ENCODE measurements at regions not wholly inside any gene's neighbourhood (a gene's known extent, or its start where the extent isn't known, plus 50 kb on each side); places are given as distances from the start of the nearest gene placed in this dataset.

DNA sequence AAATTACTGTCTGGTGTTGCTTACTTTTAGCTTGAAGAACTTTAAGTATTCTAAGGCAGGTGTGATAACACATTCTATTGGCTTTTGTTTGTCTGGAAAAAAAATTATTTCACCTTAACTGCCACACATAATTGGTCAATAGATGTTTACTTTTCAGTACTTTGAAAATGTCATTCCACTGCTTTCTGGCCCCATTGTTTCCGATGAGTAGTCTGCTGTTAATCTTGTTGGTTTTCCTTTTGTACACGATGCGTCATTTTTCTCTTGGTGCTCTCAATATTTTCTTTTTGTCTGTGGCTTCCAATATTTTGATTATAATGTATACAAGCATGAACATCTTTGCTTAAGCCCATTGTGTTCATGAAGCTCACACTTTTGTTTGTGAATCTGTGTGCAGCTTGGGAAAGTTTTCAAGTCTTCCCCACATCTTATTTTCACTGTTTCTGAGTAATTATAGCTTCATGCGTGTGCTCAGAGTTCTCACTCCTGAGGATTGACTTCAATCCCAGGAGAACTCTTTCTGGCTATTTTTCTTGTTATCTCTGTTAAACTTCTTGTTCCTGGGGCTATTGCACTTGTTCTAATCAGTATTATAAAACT is 664.7 kb downstream of the IGSF11 start:
- Histone ChIP-seq H3K4ac (ENCODE audit: low read depth, low read length) (no peak overlapping the region), H3K79me1 (ENCODE audit: low read length) (no peaks in the 10 kb centered on the region), H3K36me3 (ENCODE audit: control insufficient read depth in 1 of 2, insufficient read depth in 2 of 2, low read length in 2 of 2) (no peaks in the 10 kb centered on the region), H3K18ac (ENCODE audit: low read length) (no peak overlapping the region), H4K12ac (ENCODE audit: low read depth, low read length) (no peak overlapping the region), H3K4me1 (ENCODE audit: control insufficient read depth in 1 of 2, insufficient read depth in 2 of 2, low read length in 2 of 2) (no peaks in the 10 kb centered on the region), H3K23ac (ENCODE audit: low read length) (no peak overlapping the region), H3K79me2 (ENCODE audit: control insufficient read depth, insufficient read depth, low read length, poor library complexity) (no peaks in the 10 kb centered on the region), H3K14ac (ENCODE audit: low read length) (no peak overlapping the region), H2BK12ac (ENCODE audit: low read length) (no peak overlapping the region), H3K4me2 (ENCODE audit: low read length) (no peak overlapping the region), H2AK5ac (ENCODE audit: low read length) (no peak overlapping the region), H3K9me3 (ENCODE audit: insufficient read depth, low read depth, low read length) (peaks cover 1% of the 10 kb centered on the region), H4K8ac (ENCODE audit: low read depth, low read length) (no peak overlapping the region), H2BK120ac (ENCODE audit: insufficient read depth, low read length, poor library complexity) (no peak overlapping the region), H2AFZ (ENCODE audit: insufficient read depth, low read length, poor library complexity) (no peak overlapping the region), H3K27me3 (ENCODE audit: insufficient read depth, low read length) (no peaks in the 10 kb centered on the region), H3K9ac (ENCODE audit: low read length) (no peak overlapping the region), H4K91ac (ENCODE audit: low read depth, low read length) (no peak overlapping the region), H3K4me3 (ENCODE audit: low read depth, low read length) (no peak overlapping the region), H2BK5ac (ENCODE audit: low read depth, low read length, poor library complexity) (no peak overlapping the region), H3K27ac (ENCODE audit: low read depth, low read length) (no peak overlapping the region)
- no CpG with 5 or more reads among the region's 4 CpGs for WGBS (ENCODE audit: extremely low coverage, insufficient coverage, insufficient read length)
- DNase-seq = no peak

DNA sequence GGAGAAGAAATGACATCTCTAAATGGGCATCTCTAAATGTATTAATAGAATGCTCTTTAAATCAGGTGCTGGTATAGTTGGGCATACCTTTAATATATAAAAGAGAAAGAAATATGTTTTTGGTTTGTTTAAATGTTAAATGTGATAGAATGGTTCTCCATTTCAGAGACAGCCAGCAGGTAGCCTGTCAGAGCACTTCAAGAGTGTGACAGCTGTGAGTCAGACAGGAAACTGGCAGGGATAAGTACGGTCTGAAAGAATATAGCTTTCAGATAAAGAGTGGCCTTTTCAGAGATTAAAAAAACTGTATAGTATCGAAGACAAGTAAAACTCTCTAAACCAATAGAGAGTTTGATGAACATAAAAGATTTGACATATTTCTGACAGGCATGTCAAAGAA is 654.1 kb downstream of the IGSF11 start:
- H2AFZ ChIP-seq (ENCODE audit: insufficient read depth, low read length, poor library complexity) = no peak overlapping the region
- H3K79me1 ChIP-seq (ENCODE audit: low read length) = no peaks in the 10 kb centered on the region
- no peak overlapping the region for H3K27ac ChIP-seq (ENCODE audit: low read depth, low read length)
- no peak overlapping the region for H3K4ac ChIP-seq (ENCODE audit: low read depth, low read length)
- H4K8ac ChIP-seq (ENCODE audit: low read depth, low read length) = no peak overlapping the region
- no peak overlapping the region for H2BK5ac ChIP-seq (ENCODE audit: low read depth, low read length, poor library complexity)
- no peak overlapping the region for H3K4me2 ChIP-seq (ENCODE audit: low read length)
- no peak overlapping the region for H4K12ac ChIP-seq (ENCODE audit: low read depth, low read length)
- H3K36me3 ChIP-seq (ENCODE audit: control insufficient read depth in 1 of 2, insufficient read depth in 2 of 2, low read length in 2 of 2) = no peaks in the 10 kb centered on the region
- H2BK120ac ChIP-seq (ENCODE audit: insufficient read depth, low read length, poor library complexity) = no peak overlapping the region
- DNase-seq = no peak
- no peak overlapping the region for H3K4me3 ChIP-seq (ENCODE audit: low read depth, low read length)
- no peak overlapping the region for H2AK5ac ChIP-seq (ENCODE audit: low read length)
- WGBS (ENCODE audit: extremely low coverage, insufficient coverage, insufficient read length) = no CpG with 5 or more reads among the region's 2 CpGs
- H3K79me2 ChIP-seq (ENCODE audit: control insufficient read depth, insufficient read depth, low read length, poor library complexity) = no peaks in the 10 kb centered on the region
- H3K9me3 ChIP-seq (ENCODE audit: insufficient read depth, low read depth, low read length) = no peaks in the 10 kb centered on the region
- H3K27me3 ChIP-seq (ENCODE audit: insufficient read depth, low read length) = no peaks in the 10 kb centered on the region
- H4K91ac ChIP-seq (ENCODE audit: low read depth, low read length) = no peak overlapping the region
- H3K4me1 ChIP-seq (ENCODE audit: control insufficient read depth in 1 of 2, insufficient read depth in 2 of 2, low read length in 2 of 2) = no peaks in the 10 kb centered on the region
- no peak overlapping the region for H3K23ac ChIP-seq (ENCODE audit: low read length)
- no peak overlapping the region for H2BK12ac ChIP-seq (ENCODE audit: low read length)
- no peak overlapping the region for H3K18ac ChIP-seq (ENCODE audit: low read length)
- H3K14ac ChIP-seq (ENCODE audit: low read length) = no peak overlapping the region
- H3K9ac ChIP-seq (ENCODE audit: low read length) = no peak overlapping the region

GRCh38 chr3:118396491-118396890 is 638.2 kb downstream of the IGSF11 start:
- Histone ChIP-seq H2AFZ (ENCODE audit: insufficient read depth, low read length, poor library complexity) (no peak overlapping the region), H3K27me3 (ENCODE audit: insufficient read depth, low read length) (no peaks in the 10 kb centered on the region), H3K4me1 (ENCODE audit: control insufficient read depth in 1 of 2, insufficient read depth in 2 of 2, low read length in 2 of 2) (no peaks in the 10 kb centered on the region), H3K36me3 (ENCODE audit: control insufficient read depth in 1 of 2, insufficient read depth in 2 of 2, low read length in 2 of 2) (no peaks in the 10 kb centered on the region), H3K9me3 (ENCODE audit: insufficient read depth, low read depth, low read length) (no peaks in the 10 kb centered on the region), H3K18ac (ENCODE audit: low read length) (no peak overlapping the region), H2BK5ac (ENCODE audit: low read depth, low read length, poor library complexity) (no peak overlapping the region), H3K9ac (ENCODE audit: low read length) (no peak overlapping the region), H3K23ac (ENCODE audit: low read length) (no peak overlapping the region), H3K79me2 (ENCODE audit: control insufficient read depth, insufficient read depth, low read length, poor library complexity) (no peaks in the 10 kb centered on the region), H2AK5ac (ENCODE audit: low read length) (no peak overlapping the region), H3K4ac (ENCODE audit: low read depth, low read length) (no peak overlapping the region), H2BK12ac (ENCODE audit: low read length) (no peak overlapping the region), H3K27ac (ENCODE audit: low read depth, low read length) (no peak overlapping the region), H4K8ac (ENCODE audit: low read depth, low read length) (no peak overlapping the region), H4K91ac (ENCODE audit: low read depth, low read length) (no peak overlapping the region), H3K14ac (ENCODE audit: low read length) (no peak overlapping the region), H3K79me1 (ENCODE audit: low read length) (no peaks in the 10 kb centered on the region), H2BK120ac (ENCODE audit: insufficient read depth, low read length, poor library complexity) (no peak overlapping the region), H4K12ac (ENCODE audit: low read depth, low read length) (no peak overlapping the region), H3K4me3 (ENCODE audit: low read depth, low read length) (no peak overlapping the region), H3K4me2 (ENCODE audit: low read length) (no peak overlapping the region)
- DNase-seq = no peak
- no CpG with 5 or more reads among the region's 1 CpG for WGBS (ENCODE audit: extremely low coverage, insufficient coverage, insufficient read length)

DNA sequence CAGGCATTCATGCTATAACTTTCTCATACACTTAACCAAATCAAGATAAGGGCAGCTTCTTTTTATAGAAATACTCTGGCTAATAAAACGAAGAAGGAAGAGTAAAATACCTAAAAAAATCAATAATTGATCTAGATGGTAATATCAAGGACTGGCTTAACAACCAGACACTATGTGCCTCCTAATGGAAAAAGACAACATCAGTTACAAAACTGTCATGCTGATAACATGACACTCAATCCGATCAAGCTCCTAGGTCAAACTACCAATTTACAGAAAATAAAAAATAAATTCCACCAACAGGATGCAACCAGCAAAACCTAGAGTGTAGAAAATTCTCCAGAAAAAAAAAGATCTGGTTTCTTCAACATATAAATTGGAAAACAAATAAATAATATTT is 634.6 kb downstream of the IGSF11 start:
- no peak overlapping the region for H3K18ac ChIP-seq (ENCODE audit: low read length)
- no peak overlapping the region for H2BK12ac ChIP-seq (ENCODE audit: low read length)
- H3K36me3 ChIP-seq (ENCODE audit: control insufficient read depth in 1 of 2, insufficient read depth in 2 of 2, low read length in 2 of 2) = no peaks in the 10 kb centered on the region
- H3K4me2 ChIP-seq (ENCODE audit: low read length) = no peak overlapping the region
- no peaks in the 10 kb centered on the region for H3K4me1 ChIP-seq (ENCODE audit: control insufficient read depth in 1 of 2, insufficient read depth in 2 of 2, low read length in 2 of 2)
- no peaks in the 10 kb centered on the region for H3K9me3 ChIP-seq (ENCODE audit: insufficient read depth, low read depth, low read length)
- H3K27me3 ChIP-seq (ENCODE audit: insufficient read depth, low read length) = no peaks in the 10 kb centered on the region
- H2AFZ ChIP-seq (ENCODE audit: insufficient read depth, low read length, poor library complexity) = no peak overlapping the region
- no peak overlapping the region for H3K27ac ChIP-seq (ENCODE audit: low read depth, low read length)
- no peak overlapping the region for H2AK5ac ChIP-seq (ENCODE audit: low read length)
- no CpG with 5 or more reads among the region's 2 CpGs for WGBS (ENCODE audit: extremely low coverage, insufficient coverage, insufficient read length)
- no peak overlapping the region for H2BK120ac ChIP-seq (ENCODE audit: insufficient read depth, low read length, poor library complexity)
- no peak for DNase-seq
- no peak overlapping the region for H3K4ac ChIP-seq (ENCODE audit: low read depth, low read length)
- H4K91ac ChIP-seq (ENCODE audit: low read depth, low read length) = no peak overlapping the region
- H3K14ac ChIP-seq (ENCODE audit: low read length) = no peak overlapping the region
- no peak overlapping the region for H4K12ac ChIP-seq (ENCODE audit: low read depth, low read length)
- no peak overlapping the region for H2BK5ac ChIP-seq (ENCODE audit: low read depth, low read length, poor library complexity)
- H4K8ac ChIP-seq (ENCODE audit: low read depth, low read length) = no peak overlapping the region
- H3K79me1 ChIP-seq (ENCODE audit: low read length) = no peaks in the 10 kb centered on the region
- no peak overlapping the region for H3K9ac ChIP-seq (ENCODE audit: low read length)
- no peak overlapping the region for H3K23ac ChIP-seq (ENCODE audit: low read length)
- H3K4me3 ChIP-seq (ENCODE audit: low read depth, low read length) = no peak overlapping the region
- H3K79me2 ChIP-seq (ENCODE audit: control insufficient read depth, insufficient read depth, low read length, poor library complexity) = no peaks in the 10 kb centered on the region

Data from trophoblast cell (in vitro differentiated cells and primary cell).